HAP-1 (cell line): ENCODE measurements at regions not wholly inside any gene's neighbourhood (a gene's known extent, or its start where the extent isn't known, plus 50 kb on each side); places are given as distances from the start of the nearest gene placed in this dataset.
"Not testable (repeated sequence)": the region's sequence is repeated elsewhere in the genome, so short reads cannot be mapped to it uniquely, and the experiment has no call there.

ENCODE experiments used
- DNase-seq, 2 experiments: peaks; one replicate each; pipeline ENCODE4 v3.0.0-alpha.2; 2016 to 2020; ENCODE audit warnings: low spot score in 2 of 2
- H3K27me3 ChIP-seq: fragments of 250-450 bp; sonication (Bioruptor Pico); 2 replicates; pipeline ENCODE4 v1.5.1; 2020; ENCODE audit warnings: low read depth, mild to moderate bottlenecking, moderate library complexity
- H3K36me3 ChIP-seq: fragments of 250-450 bp; sonication (Bioruptor Pico); replicated peaks from 2 replicates; pipeline ENCODE4 v1.5.1; 2020; ENCODE audit warnings: mild to moderate bottlenecking
- H3K4me1 ChIP-seq: fragments of 250-450 bp; sonication (Bioruptor Pico); 2 replicates; pipeline ENCODE4 v1.5.1; 2020; ENCODE audit warnings: mild to moderate bottlenecking
- H3K4me3 ChIP-seq: fragments of 250-450 bp; sonication (Bioruptor Pico); 2 replicates; pipeline ENCODE4 v1.5.1; 2020; ENCODE audit warnings: mild to moderate bottlenecking, moderate library complexity
- H3K9me3 ChIP-seq: fragments of 250-450 bp; sonication (Bioruptor Pico); 2 replicates; pipeline ENCODE4 v1.5.1; 2020; ENCODE audit warnings: mild to moderate bottlenecking, moderate library complexity
- in situ Hi-C: fragments of 300-500 bp; cut with MboI; formaldehyde crosslinking; loops from 3 replicates; pipeline ENCODE4 v1.14.3; 2020; ENCODE audit warnings: low sequenced_read_pairs, inconsistent platforms, mixed read lengths

- H3K4me3 ChIP-seq, result no peak overlapping the region
- DNase-seq, result no peak
- no peaks in the 10 kb centered on the region for H3K36me3 ChIP-seq
- H3K9me3 ChIP-seq, result no peaks in the 10 kb centered on the region
- no peaks in the 10 kb centered on the region for H3K27me3 ChIP-seq
- H3K4me1 ChIP-seq, result no peaks in the 10 kb centered on the region
- in situ Hi-C loops, result no loop called here
These were observed 771.7 kb downstream of the SORCS1 start for GRCh38 chr10:106392778-106393177.

- Histone ChIP-seq H3K36me3 (no peaks in the 10 kb centered on the region), H3K4me3 (no peak overlapping the region), H3K4me1 (no peaks in the 10 kb centered on the region), H3K9me3 (no peaks in the 10 kb centered on the region), H3K27me3 (no peaks in the 10 kb centered on the region)
- in situ Hi-C loops, result no loop called here
- no peak for DNase-seq
These were observed 777.4 kb downstream of the SORCS1 start for GRCh38 chr10:106387063-106387462.

GRCh38 chr10:106384496-106384895 lies 780.0 kb downstream of the SORCS1 start:
- Histone ChIP-seq H3K36me3 (no peaks in the 10 kb centered on the region), H3K4me1 (no peaks in the 10 kb centered on the region), H3K27me3 (no peaks in the 10 kb centered on the region), H3K4me3 (no peak overlapping the region), H3K9me3 (no peaks in the 10 kb centered on the region)
- in situ Hi-C loops, result no loop called here
- no peak for DNase-seq

GRCh38 chr10:106380706-106381105 lies 783.8 kb downstream of the SORCS1 start:
- H3K27me3 ChIP-seq, result no peaks in the 10 kb centered on the region
- in situ Hi-C loops, result no loop called here
- no peaks in the 10 kb centered on the region for H3K9me3 ChIP-seq
- no peak for DNase-seq
- H3K4me3 ChIP-seq, result no peak overlapping the region
- H3K36me3 ChIP-seq, result no peaks in the 10 kb centered on the region
- no peaks in the 10 kb centered on the region for H3K4me1 ChIP-seq

- Histone ChIP-seq H3K36me3 (no peaks in the 10 kb centered on the region), H3K27me3 (no peaks in the 10 kb centered on the region), H3K9me3 (no peaks in the 10 kb centered on the region), H3K4me3 (no peak overlapping the region), H3K4me1 (no peaks in the 10 kb centered on the region)
- DNase-seq, result no peak
- in situ Hi-C loops, result no loop called here
These were observed 786.3 kb downstream of the SORCS1 start for GRCh38 chr10:106378251-106378650.

- H3K27me3 ChIP-seq, result no peaks in the 10 kb centered on the region
- in situ Hi-C loops, result no loop called here
- no peak overlapping the region for H3K4me3 ChIP-seq
- no peaks in the 10 kb centered on the region for H3K9me3 ChIP-seq
- no peaks in the 10 kb centered on the region for H3K4me1 ChIP-seq
- no peak for DNase-seq
- no peaks in the 10 kb centered on the region for H3K36me3 ChIP-seq
These were observed 793.8 kb downstream of the SORCS1 start for GRCh38 chr10:106370751-106371150.

GRCh38 chr10:106360870-106361269 lies 803.6 kb downstream of the SORCS1 start:
- no peaks in the 10 kb centered on the region for H3K4me1 ChIP-seq
- in situ Hi-C loops, result no loop called here
- H3K4me3 ChIP-seq, result no peak overlapping the region
- DNase-seq, result no peak
- H3K9me3 ChIP-seq, result no peaks in the 10 kb centered on the region
- H3K36me3 ChIP-seq, result no peaks in the 10 kb centered on the region
- H3K27me3 ChIP-seq, result no peaks in the 10 kb centered on the region

GRCh38 chr10:106355450-106355849 lies 809.1 kb downstream of the SORCS1 start:
- in situ Hi-C loops, result no loop called here
- no peak for DNase-seq
- Histone ChIP-seq H3K4me1 (no peaks in the 10 kb centered on the region), H3K27me3 (no peaks in the 10 kb centered on the region), H3K36me3 (no peaks in the 10 kb centered on the region), H3K4me3 (no peak overlapping the region), H3K9me3 (no peaks in the 10 kb centered on the region)

- no peak for DNase-seq
- in situ Hi-C loops, result no loop called here
- no peaks in the 10 kb centered on the region for H3K36me3 ChIP-seq
- H3K4me3 ChIP-seq, result no peak overlapping the region
- H3K9me3 ChIP-seq, result no peaks in the 10 kb centered on the region
- H3K27me3 ChIP-seq, result no peaks in the 10 kb centered on the region
- H3K4me1 ChIP-seq, result no peaks in the 10 kb centered on the region
These were observed 815.6 kb downstream of the SORCS1 start for GRCh38 chr10:106348933-106349332.

GRCh38 chr10:106347547-106347946 lies 817.0 kb downstream of the SORCS1 start:
- H3K36me3 ChIP-seq, result no peaks in the 10 kb centered on the region
- no peak overlapping the region for H3K4me3 ChIP-seq
- no peaks in the 10 kb centered on the region for H3K4me1 ChIP-seq
- in situ Hi-C loops, result no loop called here
- no peak for DNase-seq
- no peaks in the 10 kb centered on the region for H3K9me3 ChIP-seq
- H3K27me3 ChIP-seq, result no peaks in the 10 kb centered on the region

- DNase-seq, in situ Hi-C loops, H3K9me3 ChIP-seq, H3K4me3 ChIP-seq, H3K27me3 ChIP-seq, H3K4me1 ChIP-seq, H3K36me3 ChIP-seq: not testable (repeated sequence)
These were observed 821.0 kb downstream of the SORCS1 start for GRCh38 chr10:106343539-106343938.

GRCh38 chr10:106341356-106341755 lies 823.1 kb downstream of the SORCS1 start:
- no peaks in the 10 kb centered on the region for H3K27me3 ChIP-seq
- H3K36me3 ChIP-seq, result no peaks in the 10 kb centered on the region
- no peaks in the 10 kb centered on the region; the same call in 1 of the 2 replicates for H3K9me3 ChIP-seq
- no peak overlapping the region for H3K4me3 ChIP-seq
- in situ Hi-C loops, result no loop called here
- no peaks in the 10 kb centered on the region for H3K4me1 ChIP-seq
- DNase-seq, result no peak

- no peak overlapping the region for H3K4me3 ChIP-seq
- no peaks in the 10 kb centered on the region for H3K27me3 ChIP-seq
- H3K4me1 ChIP-seq, result no peaks in the 10 kb centered on the region
- DNase-seq, result no peak
- no peaks in the 10 kb centered on the region; the same call in 1 of the 2 replicates for H3K9me3 ChIP-seq
- in situ Hi-C loops, result no loop called here
- H3K36me3 ChIP-seq, result no peaks in the 10 kb centered on the region
These were observed 826.0 kb downstream of the SORCS1 start for GRCh38 chr10:106338486-106338885.

- DNase-seq, result no peak
- no peaks in the 10 kb centered on the region for H3K4me1 ChIP-seq
- H3K9me3 ChIP-seq, result no peaks in the 10 kb centered on the region; the same call in 1 of the 2 replicates
- in situ Hi-C loops, result no loop called here
- no peaks in the 10 kb centered on the region for H3K36me3 ChIP-seq
- no peak overlapping the region for H3K4me3 ChIP-seq
- H3K27me3 ChIP-seq, result no peaks in the 10 kb centered on the region
These were observed 827.6 kb downstream of the SORCS1 start for GRCh38 chr10:106336874-106337273.

GRCh38 chr10:106327747-106328146 lies 836.8 kb downstream of the SORCS1 start:
- no peaks in the 10 kb centered on the region for H3K4me1 ChIP-seq
- H3K9me3 ChIP-seq, result no peaks in the 10 kb centered on the region
- H3K36me3 ChIP-seq, result no peaks in the 10 kb centered on the region
- no peak overlapping the region for H3K4me3 ChIP-seq
- H3K27me3 ChIP-seq, result no peaks in the 10 kb centered on the region
- in situ Hi-C loops, result no loop called here
- no peak for DNase-seq
